ENCODE measurements at regions not wholly inside any gene's neighbourhood (a gene's known extent, or its start where the extent isn't known, plus 50 kb on each side); places are given as distances from the start of the nearest gene placed in this dataset.

DNA sequence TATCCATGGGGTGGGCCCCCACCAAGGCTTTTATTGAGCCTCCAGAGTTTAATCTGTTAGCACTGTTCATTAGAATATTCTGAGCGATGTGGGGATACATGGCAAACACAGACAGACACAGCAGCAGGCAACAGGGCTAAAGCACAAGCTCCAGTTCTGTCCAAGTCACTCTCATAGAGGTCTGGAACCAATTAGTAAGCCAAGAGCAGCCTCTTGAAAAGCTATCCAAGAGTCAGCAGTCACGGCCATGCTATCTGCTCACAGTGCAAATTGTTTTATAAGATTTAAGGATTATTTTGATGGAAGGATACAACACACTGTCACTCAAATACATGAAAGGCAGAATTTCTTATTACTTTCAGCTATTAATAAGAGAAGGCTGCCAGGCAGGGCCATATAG is 86.4 kb upstream of the DGKB start (continued):
- TF ChIP-seq ZNF518A (tag by site-specific recombination; conservative IDR thresholded peaks at IDR 0.05; ENCODE audit: low read depth) (no peak), ZFHX2 (tag by site-specific recombination; conservative IDR thresholded peaks at IDR 0.05) (no peak), ZNF558 (tag by site-specific recombination; IDR thresholded peaks at IDR 0.05) (no peak), ZNF280C (tag by site-specific recombination; IDR thresholded peaks at IDR 0.05) (no peak), SETDB1 (IDR thresholded peaks at IDR 0.05; ENCODE audit: insufficient read length, low read length) (no peak), ZBTB21 (tag by site-specific recombination; IDR thresholded peaks at IDR 0.05) (no peak)
- TF ChIP-seq, protein P1, sequence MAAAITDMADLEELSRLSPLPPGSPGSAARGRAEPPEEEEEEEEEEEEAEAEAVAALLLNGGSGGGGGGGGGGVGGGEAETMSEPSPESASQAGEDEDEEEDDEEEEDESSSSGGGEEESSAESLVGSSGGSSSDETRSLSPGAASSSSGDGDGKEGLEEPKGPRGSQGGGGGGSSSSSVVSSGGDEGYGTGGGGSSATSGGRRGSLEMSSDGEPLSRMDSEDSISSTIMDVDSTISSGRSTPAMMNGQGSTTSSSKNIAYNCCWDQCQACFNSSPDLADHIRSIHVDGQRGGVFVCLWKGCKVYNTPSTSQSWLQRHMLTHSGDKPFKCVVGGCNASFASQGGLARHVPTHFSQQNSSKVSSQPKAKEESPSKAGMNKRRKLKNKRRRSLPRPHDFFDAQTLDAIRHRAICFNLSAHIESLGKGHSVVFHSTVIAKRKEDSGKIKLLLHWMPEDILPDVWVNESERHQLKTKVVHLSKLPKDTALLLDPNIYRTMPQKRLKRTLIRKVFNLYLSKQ (tag by site-specific recombination; IDR thresholded peaks at IDR 0.05; ENCODE audit: borderline replicate concordance), result no peak
- TF ChIP-seq, protein P2, sequence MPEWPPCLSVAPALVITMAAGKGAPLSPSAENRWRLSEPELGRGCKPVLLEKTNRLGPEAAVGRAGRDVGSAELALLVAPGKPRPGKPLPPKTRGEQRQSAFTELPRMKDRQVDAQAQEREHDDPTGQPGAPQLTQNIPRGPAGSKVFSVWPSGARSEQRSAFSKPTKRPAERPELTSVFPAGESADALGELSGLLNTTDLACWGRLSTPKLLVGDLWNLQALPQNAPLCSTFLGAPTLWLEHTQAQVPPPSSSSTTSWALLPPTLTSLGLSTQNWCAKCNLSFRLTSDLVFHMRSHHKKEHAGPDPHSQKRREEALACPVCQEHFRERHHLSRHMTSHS (tag by site-specific recombination; IDR thresholded peaks at IDR 0.05), result no peak

- no peak overlapping the region for H3K27ac ChIP-seq (ENCODE audit: extremely low read depth, low read depth, low read length)
- POLR2A ChIA-PET, result no interaction called here
- H3K4me1 ChIP-seq (ENCODE audit: control insufficient read depth, insufficient read depth, low read length), result no peaks in the 10 kb centered on the region
- no peaks in the 10 kb centered on the region for H3K9me3 ChIP-seq (ENCODE audit: control insufficient read depth, insufficient read depth, low read depth, low read length)
- CTCF ChIA-PET, result interaction anchor here (1.0 kb wide), 1 partner anchor 10 kb away, joined by 4 read pairs; no protein-coding TSS in a partner anchor
- H3K36me3 ChIP-seq (ENCODE audit: control insufficient read depth in 2 of 2, insufficient read depth in 1 of 2, low read length in 2 of 2), result no peaks in the 10 kb centered on the region
- no peak for TF ChIP-seq MEIS1 (CRISPR knock-in tag; IDR thresholded peaks at IDR 0.05; ENCODE audit: borderline replicate concordance)
- no peak for TF ChIP-seq MZF1 (tag by site-specific recombination; IDR thresholded peaks at IDR 0.05; ENCODE audit: borderline replicate concordance)
- no peak overlapping the region for H3K4me3 ChIP-seq (ENCODE audit: low read depth, low read length)
Measured at GRCh38 chr7:14978687-14979086, 76.1 kb upstream of the DGKB start.

DNA sequence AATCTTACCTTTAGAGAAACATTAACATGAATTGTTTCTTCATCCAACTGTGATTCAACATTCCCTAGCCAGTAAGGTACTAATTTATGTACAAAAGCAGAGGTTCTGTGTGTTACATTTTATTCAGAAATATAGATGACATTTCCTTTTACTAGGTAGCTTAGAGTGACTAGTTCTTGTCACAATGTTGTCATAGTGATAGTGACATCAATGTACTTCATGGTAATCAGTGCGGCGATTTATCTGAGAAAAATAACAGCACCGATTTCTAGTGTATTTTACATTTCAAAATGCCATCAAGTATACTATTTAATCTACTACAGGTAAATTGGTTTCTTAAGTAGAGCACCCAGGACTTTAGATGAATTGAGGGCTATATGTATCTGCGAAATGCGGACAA is 72.1 kb upstream of the DGKB start:
- Histone ChIP-seq H3K36me3 (ENCODE audit: control insufficient read depth in 2 of 2, insufficient read depth in 1 of 2, low read length in 2 of 2) (no peaks in the 10 kb centered on the region), H3K27ac (ENCODE audit: extremely low read depth, low read depth, low read length) (no peak overlapping the region), H3K9me3 (ENCODE audit: control insufficient read depth, insufficient read depth, low read depth, low read length) (no peaks in the 10 kb centered on the region), H3K4me1 (ENCODE audit: control insufficient read depth, insufficient read depth, low read length) (no peaks in the 10 kb centered on the region), H3K4me3 (ENCODE audit: low read depth, low read length) (no peak overlapping the region)
- TF ChIP-seq ZFP41 (tag by site-specific recombination; IDR thresholded peaks at IDR 0.05; ENCODE audit: borderline replicate concordance) (no peak), ZBTB21 (tag by site-specific recombination; IDR thresholded peaks at IDR 0.05) (no peak), ZSCAN4 (tag by site-specific recombination; IDR thresholded peaks at IDR 0.05) (no peak), SALL2 (tag by site-specific recombination; IDR thresholded peaks at IDR 0.05; ENCODE audit: borderline replicate concordance) (no peak), ZNF274 (IDR thresholded peaks at IDR 0.05; ENCODE audit: low read length) (no peak), ZNF274 (tag by site-specific recombination; IDR thresholded peaks at IDR 0.05; ENCODE audit: borderline replicate concordance) (no peak), ZFP37 (tag by site-specific recombination; IDR thresholded peaks at IDR 0.05) (no peak), ZNF146 (tag by site-specific recombination; IDR thresholded peaks at IDR 0.05) (no peak), ZFP3 (tag by site-specific recombination; IDR thresholded peaks at IDR 0.05; ENCODE audit: low read depth) (no peak)
- TF ChIP-seq, protein P3, sequence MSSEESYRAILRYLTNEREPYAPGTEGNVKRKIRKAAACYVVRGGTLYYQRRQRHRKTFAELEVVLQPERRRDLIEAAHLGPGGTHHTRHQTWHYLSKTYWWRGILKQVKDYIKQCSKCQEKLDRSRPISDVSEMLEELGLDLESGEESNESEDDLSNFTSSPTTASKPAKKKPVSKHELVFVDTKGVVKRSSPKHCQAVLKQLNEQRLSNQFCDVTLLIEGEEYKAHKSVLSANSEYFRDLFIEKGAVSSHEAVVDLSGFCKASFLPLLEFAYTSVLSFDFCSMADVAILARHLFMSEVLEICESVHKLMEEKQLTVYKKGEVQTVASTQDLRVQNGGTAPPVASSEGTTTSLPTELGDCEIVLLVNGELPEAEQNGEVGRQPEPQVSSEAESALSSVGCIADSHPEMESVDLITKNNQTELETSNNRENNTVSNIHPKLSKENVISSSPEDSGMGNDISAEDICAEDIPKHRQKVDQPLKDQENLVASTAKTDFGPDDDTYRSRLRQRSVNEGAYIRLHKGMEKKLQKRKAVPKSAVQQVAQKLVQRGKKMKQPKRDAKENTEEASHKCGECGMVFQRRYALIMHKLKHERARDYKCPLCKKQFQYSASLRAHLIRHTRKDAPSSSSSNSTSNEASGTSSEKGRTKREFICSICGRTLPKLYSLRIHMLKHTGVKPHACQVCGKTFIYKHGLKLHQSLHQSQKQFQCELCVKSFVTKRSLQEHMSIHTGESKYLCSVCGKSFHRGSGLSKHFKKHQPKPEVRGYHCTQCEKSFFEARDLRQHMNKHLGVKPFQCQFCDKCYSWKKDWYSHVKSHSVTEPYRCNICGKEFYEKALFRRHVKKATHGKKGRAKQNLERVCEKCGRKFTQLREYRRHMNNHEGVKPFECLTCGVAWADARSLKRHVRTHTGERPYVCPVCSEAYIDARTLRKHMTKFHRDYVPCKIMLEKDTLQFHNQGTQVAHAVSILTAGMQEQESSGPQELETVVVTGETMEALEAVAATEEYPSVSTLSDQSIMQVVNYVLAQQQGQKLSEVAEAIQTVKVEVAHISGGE (tag by site-specific recombination; conservative IDR thresholded peaks at IDR 0.05; ENCODE audit: low read depth), result no peak
- CTCF ChIA-PET, result interaction anchor here (0.7 kb wide), 1 partner anchor 257 kb away, joined by 3 read pairs; no protein-coding TSS in a partner anchor
- POLR2A ChIA-PET, result no interaction called here
